GM21381 (cell line): ENCODE measurements at regions not wholly inside any gene's neighbourhood (a gene's known extent, or its start where the extent isn't known, plus 50 kb on each side); places are given as distances from the start of the nearest gene placed in this dataset.
"Not testable (repeated sequence)": the region's sequence is repeated elsewhere in the genome, so short reads cannot be mapped to it uniquely, and the experiment has no call there.

ENCODE experiments used
- ATAC-seq: cut with Tn5 transposase; IDR thresholded peaks from one replicate; pipeline ENCODE4 v1.9.1; 2021; ENCODE audit warnings: mild to moderate bottlenecking, moderate library complexity; ENCODE audit not compliant: unreplicated experiment

DNA sequence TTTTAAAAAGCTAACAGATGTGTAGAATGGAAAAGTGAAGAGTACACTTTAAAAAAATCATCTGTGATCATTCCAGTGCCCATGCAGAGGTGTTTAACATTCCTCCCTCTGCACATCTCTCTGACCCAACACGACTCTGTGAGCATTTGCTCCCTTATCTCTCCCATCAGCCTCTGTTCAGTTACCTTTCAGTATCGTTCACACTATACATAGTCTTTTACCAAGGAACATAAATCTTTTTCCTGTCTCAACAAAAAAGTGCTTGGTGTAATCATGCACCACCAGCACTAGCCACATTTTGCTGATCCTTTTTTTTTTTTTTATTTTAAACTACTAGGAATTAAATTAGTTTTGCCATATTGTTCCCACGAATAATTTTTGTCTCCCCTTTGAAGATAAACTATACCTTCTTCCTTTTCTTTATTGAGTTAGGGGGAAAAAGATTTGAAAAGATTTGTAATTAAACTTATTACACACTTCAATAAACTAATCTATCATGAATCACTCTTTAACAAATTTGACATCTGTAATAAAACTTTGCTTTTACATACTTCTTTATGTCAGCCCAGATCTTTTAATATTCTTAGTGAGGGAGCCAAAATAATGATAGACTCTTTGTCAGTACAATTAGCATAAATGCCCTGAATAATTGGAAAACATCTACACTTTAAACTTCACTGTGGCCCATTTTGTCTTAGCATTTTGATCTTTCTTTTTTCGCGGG, 489.8 kb upstream of the FANCL start:
- ATAC-seq, result no peak

- no peak for ATAC-seq
These were observed 487.0 kb upstream of the FANCL start for GRCh38 chr2:58727981-58728656.

- no peak for ATAC-seq
These were observed 480.9 kb upstream of the FANCL start for GRCh38 chr2:58721912-58722591.

GRCh38 chr2:58720770-58721697, 479.9 kb upstream of the FANCL start:
- ATAC-seq, result no peak

GRCh38 chr2:58720033-58720769, 479.1 kb upstream of the FANCL start:
- no peak for ATAC-seq

- no peak for ATAC-seq
These were observed 474.2 kb upstream of the FANCL start for GRCh38 chr2:58715344-58715743.

DNA sequence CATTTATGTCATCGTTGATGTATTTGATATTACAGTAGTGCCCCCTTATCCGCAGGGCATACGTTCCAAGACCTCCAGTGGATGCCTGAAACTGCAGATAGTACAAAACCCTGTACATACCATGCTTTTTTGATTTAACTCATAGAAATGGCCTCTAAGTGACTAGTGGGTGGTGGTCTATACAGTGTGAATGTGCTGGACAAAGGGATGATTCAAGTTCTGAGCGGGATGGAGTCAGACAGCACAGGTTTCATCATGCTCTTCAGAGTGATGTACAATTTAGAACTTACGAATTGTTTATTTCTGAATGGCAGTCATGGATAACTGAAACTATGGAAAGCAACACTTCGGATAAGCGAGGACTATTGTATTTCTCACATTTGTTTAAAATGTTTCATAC, 473.1 kb upstream of the FANCL start:
- ATAC-seq, result no peak

DNA sequence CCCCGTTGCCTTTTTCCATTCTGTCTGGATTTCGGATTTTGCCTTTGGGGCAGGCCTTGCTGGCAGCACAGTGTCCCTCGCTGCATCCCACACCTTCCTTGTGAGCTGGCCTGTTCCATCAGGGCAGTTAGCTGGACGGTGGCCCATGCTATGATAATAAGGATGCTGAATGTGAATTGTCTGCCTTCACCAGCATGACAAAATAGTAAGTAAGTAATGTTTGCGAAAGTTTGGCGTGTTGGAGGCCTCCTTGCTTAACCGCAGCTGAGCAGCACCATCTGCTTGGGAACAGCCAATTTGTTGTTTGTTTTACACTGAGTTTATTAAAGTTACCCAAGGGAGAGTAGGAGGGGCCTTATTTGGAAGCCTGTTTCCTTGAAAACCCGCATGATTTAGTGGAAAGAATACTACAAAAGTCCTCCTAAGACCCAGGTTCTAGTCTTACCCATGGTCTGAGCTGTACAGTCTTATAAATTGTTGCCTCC, 469.7 kb upstream of the FANCL start:
- no peak for ATAC-seq

DNA sequence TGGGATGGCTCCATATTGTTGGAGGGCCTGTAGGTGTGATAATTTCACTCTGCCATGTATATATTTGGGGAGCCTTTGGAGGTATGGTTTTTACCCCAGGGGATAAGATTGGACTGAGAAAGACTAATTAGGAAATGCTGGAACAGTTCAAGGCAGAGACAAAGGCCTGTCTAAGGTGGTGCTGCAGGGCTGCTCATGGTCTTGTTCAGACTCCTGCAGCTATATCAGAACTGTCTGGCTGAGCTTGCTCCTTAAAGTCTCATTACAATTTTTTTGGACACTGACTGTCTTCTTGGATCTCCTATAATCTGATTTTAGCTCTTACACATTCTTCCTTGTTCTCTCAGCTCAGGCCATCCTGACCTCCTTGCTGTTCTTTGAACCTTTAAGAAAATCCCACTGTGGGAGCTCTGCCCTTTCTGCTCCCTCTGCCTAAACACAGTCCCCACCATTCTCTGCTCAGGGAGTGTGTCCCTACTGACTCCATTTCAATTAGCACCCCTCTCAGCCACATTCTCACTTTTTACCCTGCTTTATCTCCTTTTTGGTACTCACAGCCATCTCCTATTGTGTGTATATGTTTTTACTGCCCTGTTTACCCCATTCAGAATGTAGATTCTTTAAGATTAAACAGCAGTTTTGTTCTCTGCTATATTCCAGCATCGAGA, 468.7 kb upstream of the FANCL start:
- no peak for ATAC-seq

DNA sequence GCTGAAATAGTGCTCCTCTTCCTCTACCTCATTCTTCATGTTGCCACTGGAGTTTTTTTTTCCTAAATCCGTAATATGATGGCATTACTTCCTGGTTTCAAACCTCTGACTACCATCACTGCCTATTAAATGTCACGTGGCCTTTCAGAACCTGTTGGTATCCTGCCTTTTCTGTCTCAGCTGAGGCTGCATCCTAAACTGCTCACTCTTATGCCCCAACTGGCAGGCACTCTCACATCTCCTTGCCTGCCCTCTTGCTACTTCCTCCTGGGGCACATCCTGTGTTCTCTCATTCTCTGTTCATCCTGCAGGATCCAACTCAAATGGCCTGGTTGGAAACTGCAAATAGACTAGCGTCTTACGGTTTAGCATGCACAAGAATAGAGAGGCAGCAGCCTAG, 468.1 kb upstream of the FANCL start:
- ATAC-seq, result no peak

GRCh38 chr2:58708565-58708964, 467.4 kb upstream of the FANCL start:
- ATAC-seq, result no peak

DNA sequence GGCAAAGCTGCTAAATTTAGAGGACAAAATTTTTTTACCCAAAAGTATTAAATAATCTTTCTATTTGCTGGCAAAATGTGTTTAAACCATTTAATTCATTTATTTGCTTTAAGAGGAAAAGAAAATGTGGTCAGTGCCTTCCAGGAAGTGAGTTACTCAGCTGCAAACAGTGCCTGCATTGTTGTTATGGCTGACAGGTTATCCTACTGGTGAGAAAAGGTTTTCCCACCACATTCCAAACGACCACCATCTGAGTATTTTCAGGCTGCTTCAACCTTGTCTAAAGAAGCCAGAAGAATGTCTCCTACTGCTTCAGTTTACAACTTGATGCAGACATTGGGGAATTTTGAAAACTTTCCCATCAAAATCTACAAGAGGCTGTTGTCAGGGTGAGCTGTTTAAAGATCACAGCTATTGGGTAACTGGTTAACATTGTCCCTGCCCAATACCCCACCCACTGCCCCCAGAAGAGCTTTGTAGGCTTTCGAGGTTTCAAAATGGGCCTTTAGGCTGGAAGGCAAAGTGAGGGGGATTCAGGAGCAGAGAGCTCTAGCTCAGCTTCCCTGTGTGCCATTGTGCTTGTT, 461.3 kb upstream of the FANCL start:
- ATAC-seq, result no peak

- ATAC-seq, result no peak
These were observed 460.7 kb upstream of the FANCL start for GRCh38 chr2:58701688-58702301.

DNA sequence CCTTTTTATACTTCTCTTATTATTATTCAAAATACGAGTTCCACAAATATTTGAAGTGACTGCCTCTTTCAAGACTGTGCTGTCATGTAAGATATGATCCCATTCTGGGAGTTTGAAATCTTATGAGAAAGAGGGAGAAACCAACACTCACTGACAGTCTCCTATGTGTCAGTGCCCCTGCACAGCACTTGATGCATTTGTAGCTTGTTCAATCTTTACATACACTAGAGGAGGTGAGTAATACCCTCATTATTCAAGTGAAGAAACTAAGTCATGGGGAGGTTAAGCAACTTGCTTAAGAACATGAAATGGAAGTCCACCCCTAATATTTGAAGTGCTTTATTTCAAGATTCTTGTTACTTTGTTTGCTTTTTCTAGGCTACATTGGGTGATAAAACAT, 459.5 kb upstream of the FANCL start:
- ATAC-seq, result no peak

DNA sequence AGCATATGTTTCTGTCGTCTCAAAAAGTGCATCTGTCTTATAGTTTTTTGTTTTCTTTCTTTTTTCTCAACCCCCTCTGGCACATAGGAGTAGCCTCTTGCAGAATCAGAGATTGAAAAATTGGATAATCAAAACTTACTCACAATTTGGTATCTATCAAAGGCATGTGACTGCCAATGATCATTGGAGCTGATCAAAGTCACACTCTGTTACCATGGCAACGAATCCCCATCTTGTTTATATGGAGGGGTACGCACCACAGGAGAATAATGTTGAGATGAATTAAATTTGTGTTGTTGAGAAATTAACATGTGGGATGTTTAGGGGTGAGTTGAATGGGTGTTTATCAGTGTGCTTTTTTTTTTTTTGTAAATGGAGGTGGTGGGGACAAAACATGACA, 458.3 kb upstream of the FANCL start:
- ATAC-seq, result no peak

- ATAC-seq, result no peak
These were observed 457.5 kb upstream of the FANCL start for GRCh38 chr2:58698620-58699019.

- not testable (repeated sequence) for ATAC-seq
These were observed 453.0 kb upstream of the FANCL start for GRCh38 chr2:58694114-58694513.

GRCh38 chr2:58691041-58691440, 449.9 kb upstream of the FANCL start:
- ATAC-seq, result not testable (repeated sequence)

GRCh38 chr2:58688813-58689212, 447.7 kb upstream of the FANCL start:
- ATAC-seq, result no peak
